Peyer's patch (tissue), 4 donors: ENCODE measurements at regions not wholly inside any gene's neighbourhood (a gene's known extent, or its start where the extent isn't known, plus 50 kb on each side); places are given as distances from the start of the nearest gene placed in this dataset.

Source experiments
- DNase-seq, 3 donors: peaks; one replicate each; pipeline ENCODE4 v3.0.0-alpha.2; 2017 to 2019
- H3K27ac ChIP-seq, 4 donors: fragments of 200-600 bp; sonication (generic); one replicate each; pipeline ENCODE4 v1.5.1; 2016 to 2019
- H3K27me3 ChIP-seq, 2 donors: fragments of 200-600 bp; sonication (generic); one replicate each; pipeline ENCODE4 v1.5.1; 2019
- H3K36me3 ChIP-seq, 3 donors: fragments of 200-600 bp; sonication (generic); one replicate each; pipeline ENCODE4 v1.5.1; 2016 to 2019
- H3K4me1 ChIP-seq, 4 donors: fragments of 200-600 bp; sonication (generic); one replicate each; pipeline ENCODE4 v1.5.1; 2016 to 2019
- H3K4me3 ChIP-seq, 4 donors: fragments of 200-600 bp; sonication (generic); 1 replicate in 3 of 4; 2 replicates in 1 of 4; pipeline ENCODE4 v1.5.1; 2016 to 2019; ENCODE audit warnings: mild to moderate bottlenecking in 1 of 4
- H3K9me3 ChIP-seq, 4 donors: fragments of 200-600 bp; sonication (generic); one replicate each; pipeline ENCODE4 v1.5.1; 2016 to 2019; ENCODE audit warnings: mild to moderate bottlenecking in 1 of 4
- CTCF ChIP-seq, 6 experiments: fragments of 450-650 bp in 4 of 6; fragments of 200-600 bp in 2 of 6; sonication (generic) in 1 of 6; IDR thresholded peaks; one replicate each; pipeline ENCODE4 v1.5.1; 2017 to 2019; ENCODE audit warnings: antibody characterized with exemption in 6 of 6, mild to moderate bottlenecking in 3 of 6, moderate library complexity in 1 of 6
- POLR2A ChIP-seq, 2 donors: fragments of 450-650 bp; IDR thresholded peaks; one replicate each; pipeline ENCODE4 v1.5.1; 2017; ENCODE audit warnings: antibody characterized with exemption in 2 of 2, mild to moderate bottlenecking in 2 of 2, moderate library complexity in 2 of 2

DNA sequence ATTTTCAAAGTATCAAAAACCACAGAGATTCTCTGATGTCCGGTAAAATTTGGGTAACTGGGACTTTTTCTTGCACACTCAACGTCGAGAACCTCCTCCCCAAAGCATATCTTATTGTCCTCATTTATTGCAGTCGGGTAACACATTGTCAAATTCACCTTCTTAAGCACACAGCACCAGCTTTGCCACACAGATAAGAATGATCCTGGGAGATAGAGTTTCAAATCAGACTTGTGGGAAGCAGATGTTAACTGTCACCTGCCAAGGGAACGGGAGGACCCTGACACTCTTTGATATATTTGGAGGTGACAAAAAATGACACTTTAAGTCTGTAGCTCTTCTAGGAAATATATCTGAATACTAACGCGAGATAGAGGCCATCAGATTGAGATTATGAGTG lies 282.1 kb upstream of the BMP2 start:
- Histone ChIP-seq H3K27ac (no peak overlapping the region), H3K4me1 (no peaks in the 10 kb centered on the region), H3K27me3 (no peaks in the 10 kb centered on the region), H3K9me3 (no peaks in the 10 kb centered on the region), H3K4me3 (no peak overlapping the region), H3K36me3 (no peaks in the 10 kb centered on the region)
- TF ChIP-seq CTCF (IDR thresholded peaks at IDR 0.05) = no peak
- no peak for TF ChIP-seq POLR2A (IDR thresholded peaks at IDR 0.05)
- DNase-seq = no peak

DNA sequence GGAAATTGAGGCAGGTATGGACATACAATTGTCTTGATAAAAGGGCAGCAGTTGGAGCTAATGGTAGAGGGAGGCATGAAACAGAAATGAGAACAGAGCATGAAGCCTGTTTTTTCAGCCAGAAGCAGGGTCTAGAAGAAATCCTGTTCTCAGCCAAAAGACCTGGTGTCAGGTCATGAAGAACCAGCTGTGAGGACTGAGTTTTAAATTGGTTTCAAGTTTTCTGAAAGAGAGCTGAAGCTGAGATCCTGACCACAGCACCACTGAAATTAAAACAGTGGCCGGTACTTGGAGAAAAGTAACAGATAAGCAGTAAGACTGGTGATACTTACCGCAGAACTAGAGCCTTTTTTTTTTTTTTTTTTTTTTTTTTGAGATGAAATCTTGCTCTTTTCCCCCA lies 283.8 kb upstream of the BMP2 start:
- TF ChIP-seq POLR2A (IDR thresholded peaks at IDR 0.05) (no peak), CTCF (IDR thresholded peaks at IDR 0.05) (no peak)
- Histone ChIP-seq H3K27me3 (no peaks in the 10 kb centered on the region), H3K9me3 (no peaks in the 10 kb centered on the region), H3K27ac (no peak overlapping the region), H3K4me1 (no peaks in the 10 kb centered on the region), H3K4me3 (no peak overlapping the region), H3K36me3 (no peaks in the 10 kb centered on the region)
- DNase-seq = no peak

GRCh38 chr20:6482486-6482885 lies 285.0 kb upstream of the BMP2 start:
- Histone ChIP-seq H3K4me1 (no peaks in the 10 kb centered on the region), H3K4me3 (no peak overlapping the region), H3K9me3 (no peaks in the 10 kb centered on the region), H3K27ac (no peak overlapping the region), H3K36me3 (no peaks in the 10 kb centered on the region), H3K27me3 (no peaks in the 10 kb centered on the region)
- TF ChIP-seq CTCF (IDR thresholded peaks at IDR 0.05) = no peak
- TF ChIP-seq POLR2A (IDR thresholded peaks at IDR 0.05) = no peak
- no peak for DNase-seq

GRCh38 chr20:6480328-6481200 lies 286.9 kb upstream of the BMP2 start:
- no peak for DNase-seq
- Histone ChIP-seq H3K36me3 (no peaks in the 10 kb centered on the region), H3K27ac (no peak overlapping the region), H3K4me1 (no peaks in the 10 kb centered on the region), H3K27me3 (no peaks in the 10 kb centered on the region), H3K9me3 (no peaks in the 10 kb centered on the region), H3K4me3 (no peak overlapping the region)
- TF ChIP-seq CTCF (IDR thresholded peaks at IDR 0.05) (no peak), POLR2A (IDR thresholded peaks at IDR 0.05) (no peak)

DNA sequence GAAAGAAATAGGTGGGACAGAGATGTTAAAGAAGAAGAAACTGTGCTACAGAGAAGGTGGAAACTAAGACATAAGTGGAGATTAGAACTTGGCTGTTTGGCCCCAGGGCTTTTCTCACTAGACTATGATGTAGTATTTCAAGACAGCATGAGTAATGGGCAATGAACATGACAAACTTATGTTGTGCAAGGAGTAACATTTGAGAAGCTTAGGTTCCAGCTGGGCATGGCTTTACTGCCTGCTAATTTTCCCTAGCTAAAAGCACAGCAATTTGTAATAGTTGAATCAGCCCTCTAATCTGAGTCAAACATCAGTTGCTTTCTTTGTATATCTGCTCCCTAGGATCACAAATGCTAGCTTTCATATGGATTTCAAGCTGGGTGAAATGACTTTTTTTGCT lies 294.3 kb upstream of the BMP2 start:
- Histone ChIP-seq H3K4me3 (no peak overlapping the region), H3K36me3 (no peaks in the 10 kb centered on the region), H3K4me1 (no peaks in the 10 kb centered on the region), H3K27ac (no peak overlapping the region), H3K27me3 (no peaks in the 10 kb centered on the region), H3K9me3 (no peaks in the 10 kb centered on the region)
- DNase-seq = no peak
- TF ChIP-seq CTCF (IDR thresholded peaks at IDR 0.05) (no peak), POLR2A (IDR thresholded peaks at IDR 0.05) (no peak)
